Upper lobe of left lung (tissue), 4 donors: ENCODE measurements at regions not wholly inside any gene's neighbourhood (a gene's known extent, or its start where the extent isn't known, plus 50 kb on each side); places are given as distances from the start of the nearest gene placed in this dataset.
"Not testable (repeated sequence)": the region's sequence is repeated elsewhere in the genome, so short reads cannot be mapped to it uniquely, and the experiment has no call there.

Experiments used
- CTCF ChIP-seq, 6 experiments: fragments of 450-650 bp in 4 of 6; fragments of 200-600 bp in 2 of 6; sonication (generic) in 2 of 6; IDR thresholded peaks; one replicate each; pipeline ENCODE4 v1.5.1; 2016 to 2019; ENCODE audit warnings: antibody characterized with exemption in 6 of 6
- POLR2A ChIP-seq, 4 donors: fragments of 450-650 bp; IDR thresholded peaks; one replicate each; pipeline ENCODE4 v1.5.1; 2016 to 2017; ENCODE audit warnings: antibody characterized with exemption in 4 of 4, mild to moderate bottlenecking in 2 of 4
- POLR2AphosphoS5 ChIP-seq, 2 donors: sonication (generic); formaldehyde crosslinking; IDR thresholded peaks; one replicate each; pipeline ENCODE4 v1.5.1; 2017; ENCODE audit warnings: antibody characterized with exemption in 2 of 2

DNA sequence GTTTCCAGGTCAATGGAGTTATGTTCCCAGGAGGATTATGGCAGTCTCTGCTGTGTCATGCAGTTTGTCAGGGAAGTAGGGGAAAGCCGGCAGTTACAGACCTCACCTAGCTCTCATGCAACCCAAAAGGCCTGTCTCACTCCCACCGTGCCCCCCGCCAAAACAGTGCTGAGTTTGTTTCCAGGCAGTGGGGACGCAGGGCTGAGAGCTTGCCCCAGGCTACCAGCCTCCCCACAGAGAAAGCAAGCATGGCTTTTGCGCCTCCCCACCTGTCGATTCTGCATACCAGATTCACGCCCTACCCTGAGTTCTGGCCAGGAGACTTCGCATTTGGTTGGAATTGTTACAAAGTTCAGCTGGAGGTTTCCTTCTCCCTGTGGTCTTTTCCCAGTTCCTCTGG lies 383.9 kb downstream of the PCDH11X start:
- TF ChIP-seq POLR2A, CTCF, POLR2AphosphoS5 (IDR thresholded peaks at IDR 0.05): not testable (repeated sequence)
